PC-3 (cell line): ENCODE measurements at regions not wholly inside any gene's neighbourhood (a gene's known extent, or its start where the extent isn't known, plus 50 kb on each side); places are given as distances from the start of the nearest gene placed in this dataset.

Experiments used
- EZH2 ChIP-seq: fragments of 300-600 bp; sonication (generic); IDR thresholded peaks from one replicate; pipeline ENCODE4 v1.6.1; 2017; ENCODE audit warnings: antibody characterized with exemption, mild to moderate bottlenecking, low read length; ENCODE audit not compliant: unreplicated experiment
- TF ChIP-seq, protein P1 (sequence below): fragments of 300-600 bp; sonication (generic); conservative IDR thresholded peaks from 2 replicates; pipeline ENCODE4 v1.5.1; 2017; ENCODE audit warnings: antibody characterized with exemption, low read depth, mild to moderate bottlenecking, low read length

DNA sequence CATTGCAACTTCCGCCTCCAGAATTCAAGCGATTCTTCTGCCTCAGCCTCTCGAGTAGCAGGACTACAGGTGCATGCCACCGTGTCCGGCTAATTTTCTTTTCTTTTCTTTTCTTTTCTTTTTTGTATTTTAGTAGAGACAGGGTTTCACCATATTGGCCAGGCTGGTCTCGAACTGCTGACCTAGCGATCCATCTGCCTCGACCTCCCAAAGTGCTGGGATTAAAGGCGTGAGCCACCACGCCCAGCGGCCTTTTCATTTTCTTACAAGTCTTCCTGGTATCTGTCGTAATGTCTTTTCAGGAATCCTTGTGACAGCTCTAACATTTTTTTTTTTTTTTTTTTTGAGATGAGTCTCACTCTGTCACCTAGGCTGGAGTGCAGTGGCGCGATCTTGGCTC is 66.4 kb upstream of the EDAR start:
- no peak for TF ChIP-seq EZH2
- TF ChIP-seq, protein P1, sequence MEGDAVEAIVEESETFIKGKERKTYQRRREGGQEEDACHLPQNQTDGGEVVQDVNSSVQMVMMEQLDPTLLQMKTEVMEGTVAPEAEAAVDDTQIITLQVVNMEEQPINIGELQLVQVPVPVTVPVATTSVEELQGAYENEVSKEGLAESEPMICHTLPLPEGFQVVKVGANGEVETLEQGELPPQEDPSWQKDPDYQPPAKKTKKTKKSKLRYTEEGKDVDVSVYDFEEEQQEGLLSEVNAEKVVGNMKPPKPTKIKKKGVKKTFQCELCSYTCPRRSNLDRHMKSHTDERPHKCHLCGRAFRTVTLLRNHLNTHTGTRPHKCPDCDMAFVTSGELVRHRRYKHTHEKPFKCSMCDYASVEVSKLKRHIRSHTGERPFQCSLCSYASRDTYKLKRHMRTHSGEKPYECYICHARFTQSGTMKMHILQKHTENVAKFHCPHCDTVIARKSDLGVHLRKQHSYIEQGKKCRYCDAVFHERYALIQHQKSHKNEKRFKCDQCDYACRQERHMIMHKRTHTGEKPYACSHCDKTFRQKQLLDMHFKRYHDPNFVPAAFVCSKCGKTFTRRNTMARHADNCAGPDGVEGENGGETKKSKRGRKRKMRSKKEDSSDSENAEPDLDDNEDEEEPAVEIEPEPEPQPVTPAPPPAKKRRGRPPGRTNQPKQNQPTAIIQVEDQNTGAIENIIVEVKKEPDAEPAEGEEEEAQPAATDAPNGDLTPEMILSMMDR: no peak
